HEK293T (cell line): ENCODE measurements at regions not wholly inside any gene's neighbourhood (a gene's known extent, or its start where the extent isn't known, plus 50 kb on each side); places are given as distances from the start of the nearest gene placed in this dataset.

Experiments used
- CTCF ChIA-PET: fragments of 350-600 bp; formaldehyde crosslinking; extraction: SDS; loops from one replicate; lab custom pipeline; 2021; ENCODE audit warnings: antibody characterized with exemption, inconsistent platforms; lab: Yijun Ruan, JAX
- POLR2A ChIA-PET: fragments of 350-600 bp; formaldehyde crosslinking; extraction: SDS; loops from one replicate; lab custom pipeline; 2020; ENCODE audit warnings: antibody characterized with exemption, inconsistent platforms; lab: Yijun Ruan, JAX
- DNase-seq: peaks from one replicate; pipeline ENCODE4 v3.0.0; 2012; ENCODE audit warnings: mixed read lengths; ENCODE audit errors: extremely low spot score
- ARNT ChIP-seq: fragments of 450-650 bp; IDR thresholded peaks from 2 replicates; pipeline ENCODE4 v1.6.1; 2017; ENCODE audit warnings: mild to moderate bottlenecking
- BHLHE40 ChIP-seq: fragments of 450-650 bp; IDR thresholded peaks from 2 replicates; pipeline ENCODE4 v1.6.1; 2016; ENCODE audit warnings: mild to moderate bottlenecking, moderate library complexity, borderline replicate concordance
- CTBP1 ChIP-seq: fragments of 450-650 bp; IDR thresholded peaks from 2 replicates; pipeline ENCODE4 v1.6.1; 2016; ENCODE audit warnings: borderline replicate concordance
- ELF4 ChIP-seq: fragments of 450-650 bp; IDR thresholded peaks from 2 replicates; pipeline ENCODE4 v1.6.1; 2017; ENCODE audit warnings: antibody characterized with exemption
- FOXA1 ChIP-seq: fragments of 450-650 bp; IDR thresholded peaks from 2 replicates; pipeline ENCODE4 v1.6.1; 2016; ENCODE audit warnings: mild to moderate bottlenecking
- FOXK2 ChIP-seq: fragments of 450-650 bp; IDR thresholded peaks from 2 replicates; pipeline ENCODE4 v1.6.1; 2016; ENCODE audit warnings: mild to moderate bottlenecking
- FOXM1 ChIP-seq: fragments of 450-650 bp; IDR thresholded peaks from 2 replicates; pipeline ENCODE4 v1.6.1; 2017; ENCODE audit warnings: mild to moderate bottlenecking, borderline replicate concordance
- HDGF ChIP-seq: fragments of 450-650 bp; IDR thresholded peaks from 2 replicates; pipeline ENCODE4 v1.6.1; 2017; ENCODE audit warnings: antibody characterized with exemption, borderline replicate concordance
- L3MBTL2 ChIP-seq: fragments of 450-650 bp; conservative IDR thresholded peaks from 2 replicates; pipeline ENCODE4 v1.6.1; 2016; ENCODE audit warnings: mild to moderate bottlenecking
- LEF1 ChIP-seq: fragments of 450-650 bp; IDR thresholded peaks from 2 replicates; pipeline ENCODE4 v1.6.1; 2017; ENCODE audit warnings: mild to moderate bottlenecking, borderline replicate concordance
- NFRKB ChIP-seq: fragments of 450-650 bp; IDR thresholded peaks from 2 replicates; pipeline ENCODE4 v1.6.1; 2016; ENCODE audit warnings: mild to moderate bottlenecking, moderate library complexity
- PKNOX1 ChIP-seq: fragments of 450-650 bp; IDR thresholded peaks from 2 replicates; pipeline ENCODE4 v1.6.1; 2016
- SP1 ChIP-seq: fragments of 450-650 bp; IDR thresholded peaks from 2 replicates; pipeline ENCODE4 v1.6.1; 2017
- SUZ12 ChIP-seq: fragments of 450-650 bp; IDR thresholded peaks from 2 replicates; pipeline ENCODE4 v1.6.1; 2016; ENCODE audit warnings: mild to moderate bottlenecking
- TARDBP ChIP-seq: fragments of 450-650 bp; IDR thresholded peaks from 2 replicates; pipeline ENCODE4 v1.6.1; 2016
- ZNF384 ChIP-seq: fragments of 450-650 bp; IDR thresholded peaks from 2 replicates; pipeline ENCODE4 v1.6.1; 2016

GRCh38 chr10:53230651-53231050 lies 458.1 kb upstream of the MBL2 start:
- POLR2A ChIA-PET, result no interaction called here
- CTCF ChIA-PET, result no interaction called here
- DNase-seq, result no peak
- TF ChIP-seq L3MBTL2 (no peak), LEF1 (no peak), SUZ12 (no peak), BHLHE40 (no peak), FOXM1 (no peak), CTBP1 (no peak), ELF4 (no peak), SP1 (no peak), FOXA1 (no peak), TARDBP (no peak), ZNF384 (no peak), PKNOX1 (no peak), ARNT (no peak), HDGF (no peak), NFRKB (no peak), FOXK2 (no peak)

GRCh38 chr10:53223851-53224250 lies 451.3 kb upstream of the MBL2 start:
- ChIA-PET CTCF (no interaction called here), POLR2A (no interaction called here)
- peak; percentile 8 for DNase-seq
- TF ChIP-seq TARDBP (no peak), LEF1 (no peak), NFRKB (no peak), CTBP1 (no peak), PKNOX1 (no peak), L3MBTL2 (no peak), FOXM1 (no peak)

DNA sequence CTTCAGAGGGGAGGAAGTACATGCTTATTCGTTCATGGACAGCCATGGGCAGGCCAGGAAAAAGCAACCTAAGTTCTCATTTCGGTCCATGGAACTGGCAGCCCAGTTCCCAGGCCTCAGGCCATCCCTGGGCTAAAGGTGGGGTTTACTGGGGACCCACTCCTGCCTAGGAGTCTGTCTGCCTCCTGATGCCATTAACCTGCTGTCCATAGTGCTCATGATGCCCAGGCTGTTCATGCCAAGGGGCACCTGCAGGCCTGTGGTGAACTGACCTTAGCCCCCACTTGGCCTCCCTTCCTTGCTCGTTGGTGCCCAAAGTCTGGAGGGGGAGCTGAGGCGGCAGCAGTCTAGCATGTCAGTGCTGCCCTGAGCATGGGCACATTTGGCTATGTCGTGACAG lies 450.2 kb upstream of the MBL2 start:
- DNase-seq, result no peak
- no peak for TF ChIP-seq FOXA1
- no peak for TF ChIP-seq NFRKB
- TF ChIP-seq ARNT, result no peak
- TF ChIP-seq BHLHE40, result no peak
- no peak for TF ChIP-seq SUZ12
- no peak for TF ChIP-seq HDGF
- CTCF ChIA-PET, result no interaction called here
- POLR2A ChIA-PET, result no interaction called here

DNA sequence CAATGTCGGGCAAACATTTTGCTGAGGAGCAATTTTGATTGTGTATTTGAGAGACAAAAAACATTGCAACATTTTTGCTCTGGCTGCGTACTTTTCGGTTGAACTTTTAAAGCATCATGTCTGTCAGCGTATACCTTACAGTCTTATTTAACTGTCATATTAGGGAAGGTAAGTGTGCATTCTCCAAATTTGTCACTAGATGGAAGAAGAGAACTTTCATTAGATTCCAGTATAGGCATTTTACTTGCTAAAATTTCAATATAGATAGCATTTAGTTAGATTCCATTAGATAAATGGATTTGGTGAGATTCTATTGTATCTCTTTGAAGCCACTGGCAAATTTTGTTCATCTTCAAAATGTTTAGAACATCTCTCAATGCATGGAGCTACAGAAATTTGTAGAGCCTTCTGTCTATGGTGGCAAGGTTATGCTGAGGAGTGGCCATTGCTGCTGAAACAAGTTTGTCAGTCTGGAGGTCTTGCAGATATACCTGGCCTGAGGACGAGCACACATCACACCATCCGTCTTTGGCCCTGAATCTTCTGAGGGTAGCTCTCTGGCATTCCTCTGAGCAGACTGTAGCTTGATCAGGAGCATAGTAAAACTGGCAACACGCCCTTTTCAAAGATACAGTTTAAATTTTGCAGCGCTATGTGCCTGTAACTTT lies 437.5 kb upstream of the MBL2 start:
- peak; percentile 9 for DNase-seq
- ChIA-PET CTCF (interaction anchor here (0.7 kb wide), 2 partner anchors 58 to 395 kb away, joined by 3 read pairs; no protein-coding TSS in a partner anchor), POLR2A (no interaction called here)
- no peak for TF ChIP-seq PKNOX1
- no peak for TF ChIP-seq FOXA1
- no peak for TF ChIP-seq ARNT
- TF ChIP-seq L3MBTL2, result no peak
- no peak for TF ChIP-seq FOXM1
- no peak for TF ChIP-seq BHLHE40

- no peak for DNase-seq
- POLR2A ChIA-PET, result no interaction called here
- TF ChIP-seq FOXM1, result no peak
These were observed 411.1 kb upstream of the MBL2 start for GRCh38 chr10:53183733-53184132.

DNA sequence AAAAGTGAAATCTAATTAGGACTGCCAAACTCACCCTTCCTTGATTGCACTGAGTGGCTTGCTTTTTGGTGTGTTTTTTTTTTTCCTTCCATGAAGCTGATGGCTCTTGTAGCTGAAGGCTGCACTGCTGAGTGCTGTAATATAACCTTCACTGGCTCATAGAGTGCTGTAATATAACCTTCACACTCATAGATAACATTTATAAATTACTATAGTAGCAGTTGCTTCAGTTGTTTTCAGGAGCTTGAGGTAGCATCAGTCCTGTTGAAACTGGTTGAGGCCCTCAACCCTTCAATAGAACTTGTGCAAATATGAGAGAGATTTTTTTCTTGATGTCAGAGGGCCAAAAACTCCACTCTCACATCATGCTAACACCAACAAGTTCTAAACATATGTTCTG lies 404.9 kb upstream of the MBL2 start:
- ChIA-PET POLR2A (no interaction called here), CTCF (no interaction called here)
- no peak for DNase-seq
- no peak for TF ChIP-seq L3MBTL2
- no peak for TF ChIP-seq ARNT
- TF ChIP-seq FOXA1, result no peak
- TF ChIP-seq SUZ12, result no peak
- TF ChIP-seq HDGF, result no peak

More at GRCh38 chr10:53183733-53184132, 411.1 kb upstream of the MBL2 start:
- CTCF ChIA-PET, result no interaction called here

DNA sequence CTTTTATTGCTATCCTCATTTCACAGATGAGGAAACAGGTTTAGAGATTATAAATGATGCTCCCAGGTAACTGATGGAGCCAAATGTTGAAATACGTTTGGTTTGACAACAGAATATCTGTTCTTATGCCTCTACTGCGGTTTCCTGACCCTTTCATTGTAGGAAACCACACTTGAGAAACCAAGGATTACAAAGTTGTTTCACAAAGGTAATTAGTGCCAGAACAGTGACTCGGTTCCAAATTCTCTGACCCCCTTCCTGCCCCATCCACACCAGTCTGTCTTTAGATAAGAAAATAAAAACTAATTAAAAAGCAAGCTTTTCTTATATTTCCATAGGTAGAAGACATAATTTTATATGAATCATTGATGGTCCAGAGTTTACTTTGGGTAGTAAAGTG lies 393.7 kb upstream of the MBL2 start:
- POLR2A ChIA-PET, result no interaction called here
- DNase-seq, result no peak
- CTCF ChIA-PET, result no interaction called here

More for the DNA sequence above, 393.7 kb upstream of the MBL2 start:
- TF ChIP-seq PKNOX1 (no peak), ZNF384 (no peak), FOXA1 (no peak), L3MBTL2 (no peak)
